Endothelial cell (in vitro differentiated cells): ENCODE measurements at regions not wholly inside any gene's neighbourhood (a gene's known extent, or its start where the extent isn't known, plus 50 kb on each side); places are given as distances from the start of the nearest gene placed in this dataset.

Source experiments
- DNase-seq: peaks from one replicate; pipeline ENCODE4 v3.0.0; 2021; ENCODE audit warnings: low spot score
- H3K27ac Mint-ChIP-seq: one replicate; pipeline ENCODE4 v1.8.0; 2021; ENCODE audit warnings: mixed read lengths, inconsistent platforms; ENCODE audit not compliant: unreplicated experiment
- H3K27me3 Mint-ChIP-seq: one replicate; pipeline ENCODE4 v1.8.0; 2021; ENCODE audit warnings: mild to moderate bottlenecking, moderate library complexity, mixed read lengths, inconsistent platforms; ENCODE audit not compliant: unreplicated experiment
- H3K36me3 Mint-ChIP-seq: one replicate; pipeline ENCODE4 v1.8.0; 2021; ENCODE audit warnings: mild to moderate bottlenecking, low read depth, mixed read lengths, inconsistent platforms; ENCODE audit not compliant: unreplicated experiment
- H3K4me1 Mint-ChIP-seq: one replicate; pipeline ENCODE4 v1.8.0; 2021; ENCODE audit warnings: mild to moderate bottlenecking, mixed read lengths, inconsistent platforms; ENCODE audit not compliant: unreplicated experiment
- H3K4me3 Mint-ChIP-seq: one replicate; pipeline ENCODE4 v1.8.0; 2021; ENCODE audit warnings: mild to moderate bottlenecking, mixed read lengths, inconsistent platforms; ENCODE audit not compliant: unreplicated experiment
- H3K9me3 Mint-ChIP-seq: one replicate; pipeline ENCODE4 v1.8.0; 2021; ENCODE audit warnings: mixed read lengths, inconsistent platforms; ENCODE audit not compliant: unreplicated experiment
- TF ChIP-seq, protein P1 (sequence below): fragments of 200-600 bp; sonication (generic); IDR thresholded peaks from one replicate; pipeline ENCODE4 v1.5.0; 2021; ENCODE audit warnings: antibody characterized with exemption; ENCODE audit not compliant: unreplicated experiment

DNA sequence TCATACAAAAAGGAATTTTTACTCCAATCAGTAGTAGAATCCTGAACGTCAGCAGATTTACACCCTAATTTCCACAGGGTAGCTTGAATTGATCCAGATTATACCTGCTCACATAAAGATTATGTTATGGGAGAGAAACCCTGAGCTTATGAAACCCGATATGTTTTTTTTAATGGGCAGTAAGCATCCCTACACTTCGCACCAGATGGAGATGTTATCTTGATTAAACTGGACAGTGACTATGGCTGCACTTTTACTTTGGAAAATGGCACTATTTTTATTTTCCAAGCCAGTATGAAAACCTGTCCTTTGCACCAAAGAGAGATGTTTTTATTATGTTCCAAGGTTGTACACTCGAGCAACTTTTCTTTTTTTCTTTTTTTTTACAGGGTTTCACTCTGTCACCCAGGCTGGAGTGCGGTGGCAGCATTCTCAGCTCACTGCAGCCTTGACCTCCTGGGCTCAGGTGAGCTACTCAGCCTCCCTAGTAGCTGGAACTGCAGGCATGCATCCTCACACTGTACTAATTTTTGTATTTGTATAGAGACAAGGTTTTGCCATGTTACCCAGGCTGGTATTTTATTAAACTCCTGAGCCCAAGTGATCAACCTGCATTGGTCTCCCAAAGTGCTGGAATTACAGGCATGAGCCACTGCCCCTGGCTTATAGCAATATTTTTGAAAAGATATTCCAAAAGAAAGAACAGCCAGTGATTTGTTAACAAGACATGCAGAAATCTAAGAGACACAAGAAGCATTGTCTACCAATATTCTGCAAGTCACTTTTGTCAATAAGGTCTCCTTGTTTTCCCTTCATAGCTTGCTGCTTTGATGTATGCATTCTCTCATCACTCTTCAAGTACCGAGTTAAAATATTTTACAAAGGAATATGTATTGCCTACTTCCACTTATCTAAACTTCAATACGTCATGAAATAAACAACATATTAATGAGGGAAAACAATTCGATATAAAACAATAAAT is 1412.6 kb downstream of the ZPLD1 start:
- Mint-ChIP-seq H3K27ac (no peak overlapping the region), H3K27me3 (peaks cover 2% of the 10 kb centered on the region), H3K36me3 (no peaks in the 10 kb centered on the region), H3K9me3 (no peaks in the 10 kb centered on the region), H3K4me1 (no peaks in the 10 kb centered on the region), H3K4me3 (no peak overlapping the region)
- TF ChIP-seq, protein P1, sequence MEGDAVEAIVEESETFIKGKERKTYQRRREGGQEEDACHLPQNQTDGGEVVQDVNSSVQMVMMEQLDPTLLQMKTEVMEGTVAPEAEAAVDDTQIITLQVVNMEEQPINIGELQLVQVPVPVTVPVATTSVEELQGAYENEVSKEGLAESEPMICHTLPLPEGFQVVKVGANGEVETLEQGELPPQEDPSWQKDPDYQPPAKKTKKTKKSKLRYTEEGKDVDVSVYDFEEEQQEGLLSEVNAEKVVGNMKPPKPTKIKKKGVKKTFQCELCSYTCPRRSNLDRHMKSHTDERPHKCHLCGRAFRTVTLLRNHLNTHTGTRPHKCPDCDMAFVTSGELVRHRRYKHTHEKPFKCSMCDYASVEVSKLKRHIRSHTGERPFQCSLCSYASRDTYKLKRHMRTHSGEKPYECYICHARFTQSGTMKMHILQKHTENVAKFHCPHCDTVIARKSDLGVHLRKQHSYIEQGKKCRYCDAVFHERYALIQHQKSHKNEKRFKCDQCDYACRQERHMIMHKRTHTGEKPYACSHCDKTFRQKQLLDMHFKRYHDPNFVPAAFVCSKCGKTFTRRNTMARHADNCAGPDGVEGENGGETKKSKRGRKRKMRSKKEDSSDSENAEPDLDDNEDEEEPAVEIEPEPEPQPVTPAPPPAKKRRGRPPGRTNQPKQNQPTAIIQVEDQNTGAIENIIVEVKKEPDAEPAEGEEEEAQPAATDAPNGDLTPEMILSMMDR = no peak
- no peak for DNase-seq

DNA sequence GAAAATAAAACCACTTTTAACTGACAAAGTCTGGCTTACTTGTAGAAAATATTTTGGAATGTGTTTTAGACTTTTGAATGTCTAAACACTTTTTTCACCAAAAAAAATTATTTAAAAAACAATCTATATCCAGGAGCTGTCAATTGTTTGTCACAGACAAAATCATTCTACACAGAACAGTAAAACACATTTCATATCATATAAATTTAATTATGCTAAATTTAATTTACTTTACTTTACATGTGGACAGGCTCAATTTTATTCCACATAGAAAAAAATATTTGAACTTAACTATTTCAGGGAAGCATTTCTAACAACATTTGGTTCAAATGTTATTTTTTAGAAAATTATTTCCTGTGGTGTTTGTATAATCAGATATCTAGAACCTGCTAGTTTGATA is 1417.0 kb downstream of the ZPLD1 start:
- TF ChIP-seq, protein P1 = no peak
- Mint-ChIP-seq H3K27me3 (no peaks in the 10 kb centered on the region), H3K4me1 (no peaks in the 10 kb centered on the region)

DNA sequence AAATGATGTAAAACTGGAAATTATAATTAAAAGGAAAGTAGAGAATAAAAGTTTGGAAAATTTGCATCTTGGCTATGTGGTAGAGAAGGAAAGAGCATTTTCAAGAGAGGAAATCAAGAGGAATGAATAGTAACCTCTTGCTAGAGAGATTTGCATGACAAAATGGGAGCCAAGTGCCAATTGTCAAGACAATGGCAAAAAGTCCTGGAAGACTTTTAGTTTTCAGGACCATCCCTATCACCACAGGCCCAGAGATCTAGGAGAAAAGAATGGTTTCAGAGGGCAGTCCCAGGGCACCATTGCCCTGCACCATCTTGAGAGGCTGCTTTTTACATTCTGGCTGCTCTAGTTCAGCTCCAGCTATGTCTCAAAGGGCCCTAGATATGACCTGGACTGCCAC is 1427.6 kb downstream of the ZPLD1 start:
- H3K9me3 Mint-ChIP-seq = no peaks in the 10 kb centered on the region
- H3K4me1 Mint-ChIP-seq = no peaks in the 10 kb centered on the region
- no peak for DNase-seq
- no peak overlapping the region for H3K4me3 Mint-ChIP-seq
- H3K27me3 Mint-ChIP-seq = no peaks in the 10 kb centered on the region
- TF ChIP-seq, protein P1 = no peak
- H3K27ac Mint-ChIP-seq = no peak overlapping the region
- no peaks in the 10 kb centered on the region for H3K36me3 Mint-ChIP-seq

More for the DNA sequence above, 1417.0 kb downstream of the ZPLD1 start:
- Mint-ChIP-seq H3K36me3 (no peaks in the 10 kb centered on the region), H3K9me3 (no peaks in the 10 kb centered on the region), H3K27ac (no peak overlapping the region), H3K4me3 (no peak overlapping the region)
- DNase-seq = no peak

DNA sequence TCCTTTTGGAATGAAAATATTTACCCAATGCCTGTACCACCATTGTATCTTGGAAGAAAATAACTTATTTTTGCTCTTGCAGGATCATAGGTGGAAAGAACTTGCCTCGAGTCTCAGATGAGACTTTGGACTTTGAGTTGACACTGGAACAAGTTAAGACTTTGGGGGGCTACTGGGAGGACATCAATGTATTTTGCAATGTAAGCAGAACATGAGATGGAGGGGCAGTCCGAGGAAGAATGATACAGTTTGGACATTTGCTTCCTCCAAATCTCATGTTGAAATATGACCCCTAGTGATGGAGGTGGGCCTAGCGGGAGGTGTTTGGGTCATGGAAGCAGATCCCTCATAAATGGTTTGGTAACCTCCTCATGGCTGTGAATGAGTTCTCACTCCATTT is 1428.6 kb downstream of the ZPLD1 start:
- H3K27ac Mint-ChIP-seq = no peak overlapping the region
- TF ChIP-seq, protein P1 = no peak
- H3K4me1 Mint-ChIP-seq = no peaks in the 10 kb centered on the region
- H3K9me3 Mint-ChIP-seq = no peaks in the 10 kb centered on the region
- H3K27me3 Mint-ChIP-seq = no peaks in the 10 kb centered on the region
- no peak overlapping the region for H3K4me3 Mint-ChIP-seq
- H3K36me3 Mint-ChIP-seq = no peaks in the 10 kb centered on the region
- no peak for DNase-seq

DNA sequence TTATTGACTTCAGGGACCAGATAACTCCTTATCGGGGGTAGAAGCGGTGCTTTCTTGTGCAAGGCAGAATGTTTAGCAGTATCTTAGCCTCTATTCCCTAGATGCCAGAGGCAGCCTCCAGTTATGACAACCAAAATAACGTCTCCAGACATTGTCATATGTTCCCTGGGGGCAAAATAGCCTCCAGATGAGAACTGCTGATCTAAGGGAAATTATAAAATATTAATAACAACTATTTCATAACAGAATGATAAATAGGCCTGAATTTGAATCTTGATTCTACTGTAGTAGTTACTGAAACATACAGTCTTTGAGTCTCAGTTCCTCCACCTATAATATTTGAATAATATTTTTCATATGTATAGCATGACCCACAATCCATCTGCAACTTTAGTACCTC is 1431.3 kb downstream of the ZPLD1 start:
- H3K27ac Mint-ChIP-seq = no peak overlapping the region
- no peaks in the 10 kb centered on the region for H3K4me1 Mint-ChIP-seq
- TF ChIP-seq, protein P1 = no peak
- no peak for DNase-seq
- no peak overlapping the region for H3K4me3 Mint-ChIP-seq
- H3K9me3 Mint-ChIP-seq = no peaks in the 10 kb centered on the region
- H3K36me3 Mint-ChIP-seq = no peaks in the 10 kb centered on the region
- H3K27me3 Mint-ChIP-seq = no peaks in the 10 kb centered on the region
